ENCODE measurements at regions not wholly inside any gene's neighbourhood (a gene's known extent, or its start where the extent isn't known, plus 50 kb on each side); places are given as distances from the start of the nearest gene placed in this dataset.

- TF ChIP-seq POLR2AphosphoS5 (IDR thresholded peaks at IDR 0.05) (no peak), CTCF (IDR thresholded peaks at IDR 0.05) (no peak), EP300 (IDR thresholded peaks at IDR 0.05) (no peak), POLR2A (IDR thresholded peaks at IDR 0.05) (no peak)
Measured at GRCh38 chr5:112525217-112525616, 106.1 kb upstream of the EPB41L4A start.

Data from suprapubic skin (tissue), 4 donors.